ENCODE measurements at regions not wholly inside any gene's neighbourhood (a gene's known extent, or its start where the extent isn't known, plus 50 kb on each side); places are given as distances from the start of the nearest gene placed in this dataset.
"Not testable (repeated sequence)": the region's sequence is repeated elsewhere in the genome, so short reads cannot be mapped to it uniquely, and the experiment has no call there.

GRCh38 chr5:167413506-167413905, 877.9 kb upstream of the WWC1 start:
- no peak for DNase-seq

DNA sequence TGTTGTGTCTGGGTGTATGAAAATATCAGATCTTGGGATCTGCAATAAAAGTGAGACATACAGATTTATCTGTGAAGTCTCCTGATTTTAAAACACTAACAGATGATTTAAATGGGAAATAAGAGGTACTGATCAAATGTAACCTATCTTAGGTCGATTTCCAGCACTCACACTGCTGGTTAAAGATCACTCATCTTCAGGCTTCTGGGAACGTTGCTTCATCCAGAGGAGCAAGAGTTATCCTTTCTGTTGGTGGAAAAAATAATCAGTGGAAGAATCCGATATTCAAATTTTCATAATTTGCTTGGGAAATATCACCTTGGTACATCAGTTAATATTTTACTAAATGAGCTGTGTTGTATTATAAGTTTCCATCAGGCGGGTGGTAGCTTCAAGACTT, 876.8 kb upstream of the WWC1 start:
- no peak for DNase-seq

DNA sequence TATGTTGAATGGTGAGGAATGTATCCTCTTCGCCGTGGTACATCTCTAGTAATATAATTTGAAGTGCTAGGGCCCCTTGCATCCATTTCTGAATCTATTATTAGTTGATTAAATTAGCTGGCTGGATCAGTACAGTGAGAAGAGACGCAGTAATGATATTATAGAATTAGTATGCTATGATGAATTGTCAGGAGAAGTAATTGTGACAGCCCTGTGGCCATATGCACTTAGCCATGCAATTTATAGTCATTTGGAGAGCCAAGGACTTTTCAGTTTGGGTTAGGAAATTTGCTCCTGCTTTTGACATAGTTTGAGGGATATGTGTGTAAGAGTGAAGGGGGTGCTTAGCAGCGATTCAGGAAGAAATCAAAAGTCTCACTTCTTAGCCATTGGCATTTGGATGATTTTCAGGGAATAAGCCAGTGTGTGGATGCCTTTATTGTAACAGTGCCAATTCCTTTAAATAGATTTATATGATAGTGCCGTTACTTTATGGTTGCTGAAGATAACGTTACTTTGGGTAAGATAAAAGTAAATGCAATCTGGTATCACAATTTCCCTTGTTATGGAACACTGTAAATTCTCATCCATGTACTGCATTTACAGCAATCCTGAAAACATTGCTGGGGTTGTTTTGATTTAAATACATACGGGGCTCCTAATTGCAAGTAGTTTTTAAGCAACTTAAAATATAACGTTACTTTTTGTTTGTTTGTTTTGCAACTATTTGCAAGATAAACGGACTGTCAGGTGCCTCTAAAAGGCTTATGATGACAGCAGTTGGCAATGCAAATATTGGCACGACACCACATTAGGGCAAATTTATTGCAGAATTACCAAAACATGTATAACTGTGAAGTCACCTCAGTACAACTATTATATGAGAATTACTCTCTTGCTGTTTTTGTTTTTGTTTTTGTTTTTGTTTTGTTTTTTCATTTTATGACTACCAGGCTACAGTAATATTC, 875.4 kb upstream of the WWC1 start:
- no peak for DNase-seq

DNA sequence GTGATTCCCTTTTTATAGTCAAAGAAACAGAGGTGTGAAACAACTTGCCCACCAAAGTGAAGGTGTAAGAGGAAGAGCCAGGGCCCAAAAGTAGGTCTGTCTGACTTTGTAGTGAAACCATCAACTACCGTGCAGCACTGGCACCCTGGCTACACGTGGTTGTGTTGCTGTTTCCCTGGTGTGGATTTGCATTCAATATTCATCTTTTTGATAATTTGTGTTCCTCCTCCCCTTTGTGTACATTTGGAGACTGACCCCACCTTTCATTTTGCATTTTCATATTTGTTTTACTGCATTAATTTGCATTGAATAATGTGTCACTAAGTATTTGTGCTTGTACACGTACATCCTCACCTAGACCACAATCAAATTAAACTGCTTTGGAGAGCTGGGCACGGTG, 873.8 kb upstream of the WWC1 start:
- no peak for DNase-seq

- DNase-seq, result no peak
Measured at GRCh38 chr5:167425161-167425560, 866.3 kb upstream of the WWC1 start.

DNA sequence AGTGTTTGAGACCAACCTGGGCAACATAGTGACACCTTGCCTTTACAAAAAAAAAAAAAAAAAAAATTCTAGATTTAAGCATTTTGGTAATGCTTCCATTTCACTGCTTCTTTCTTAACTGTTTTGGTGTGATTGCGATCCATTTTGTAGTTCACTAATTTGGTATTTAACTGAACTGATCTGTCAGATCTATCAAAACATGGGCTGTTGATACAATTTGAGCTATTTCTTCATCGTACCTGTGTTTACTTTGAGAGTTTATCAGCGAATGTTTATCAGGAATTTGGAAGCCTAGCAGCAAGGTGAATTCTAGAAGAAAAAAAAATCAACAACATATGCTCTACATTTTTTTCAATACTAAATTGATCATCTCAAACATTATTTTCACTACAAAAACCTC, 864.9 kb upstream of the WWC1 start:
- no peak for DNase-seq

DNA sequence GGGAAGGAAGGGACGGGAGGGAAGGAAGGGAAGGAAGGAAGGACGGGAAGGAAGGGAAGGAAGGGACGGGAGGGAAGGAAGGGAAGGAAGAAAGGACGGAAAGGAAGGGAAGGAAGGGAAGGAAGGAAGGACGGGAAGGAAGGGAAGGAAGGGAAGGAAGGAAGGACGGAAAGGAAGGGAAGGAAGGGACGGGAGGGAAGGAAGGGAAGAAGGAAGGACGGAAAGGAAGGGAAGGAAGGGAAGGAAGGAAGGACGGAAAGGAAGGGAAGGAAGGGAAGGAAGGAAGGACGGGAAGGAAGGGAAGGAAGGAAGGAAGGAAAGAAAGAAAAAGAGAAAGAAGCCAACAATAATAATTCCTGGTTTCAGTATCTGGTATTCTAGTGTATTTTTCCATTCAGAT, 863.8 kb upstream of the WWC1 start:
- DNase-seq, result not testable (repeated sequence)

GRCh38 chr5:167440846-167441245, 850.6 kb upstream of the WWC1 start:
- no peak for DNase-seq

- no peak for DNase-seq
Measured at GRCh38 chr5:167442922-167443321, 848.5 kb upstream of the WWC1 start.

- no peak for DNase-seq
Measured at GRCh38 chr5:167447466-167448375, 843.7 kb upstream of the WWC1 start.

GRCh38 chr5:167448376-167448775, 843.1 kb upstream of the WWC1 start:
- DNase-seq, result no peak

GRCh38 chr5:167451076-167451475, 840.4 kb upstream of the WWC1 start:
- DNase-seq, result no peak

GRCh38 chr5:167452136-167452535, 839.3 kb upstream of the WWC1 start:
- DNase-seq, result no peak

GRCh38 chr5:167453246-167454030, 838.0 kb upstream of the WWC1 start:
- no peak for DNase-seq

DNA sequence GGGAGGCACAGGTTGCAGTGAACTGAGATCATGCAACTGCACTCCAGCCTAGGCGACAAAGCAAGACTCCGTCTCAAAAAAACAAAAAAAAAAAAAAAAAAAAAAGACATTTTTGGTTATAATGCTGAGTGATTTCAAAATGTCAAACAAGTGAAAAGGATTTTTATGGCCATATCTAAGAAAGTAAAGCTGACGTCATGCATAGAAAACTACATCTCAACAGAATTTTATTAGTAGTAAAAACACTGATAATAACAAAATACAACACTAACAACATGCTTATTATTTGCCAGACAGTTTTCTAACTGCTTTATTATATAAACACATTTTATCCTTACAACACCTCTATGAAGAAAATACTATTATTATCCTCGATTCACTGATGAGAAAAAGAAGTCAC, 833.0 kb upstream of the WWC1 start:
- DNase-seq, result no peak

GRCh38 chr5:167460449-167461020, 830.9 kb upstream of the WWC1 start:
- no peak for DNase-seq

GRCh38 chr5:167463939-167464338, 827.5 kb upstream of the WWC1 start:
- no peak for DNase-seq

- DNase-seq, result no peak
Measured at GRCh38 chr5:167466992-167467391, 824.5 kb upstream of the WWC1 start.

GRCh38 chr5:167472566-167473108, 818.8 kb upstream of the WWC1 start:
- DNase-seq, result no peak

GRCh38 chr5:167478188-167478587, 813.3 kb upstream of the WWC1 start:
- no peak for DNase-seq

DNA sequence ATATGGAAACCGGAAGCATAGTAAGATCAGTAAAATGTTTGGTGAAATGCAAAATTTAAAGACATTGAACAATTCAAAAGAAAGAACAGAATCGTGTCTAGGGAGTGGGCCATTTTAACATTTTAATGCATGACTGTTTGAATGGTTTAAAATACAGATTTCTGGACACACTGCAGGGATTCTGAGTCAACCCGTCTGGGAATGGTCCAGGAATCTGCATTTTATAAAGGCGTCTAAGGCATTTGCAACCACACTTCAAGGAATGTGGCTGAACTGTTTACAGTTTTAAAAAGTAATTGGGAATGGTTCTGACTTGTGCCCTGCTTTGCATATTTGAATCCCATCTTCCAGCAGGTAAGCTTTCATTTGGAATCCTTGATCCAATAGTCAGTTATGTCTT, 811.7 kb upstream of the WWC1 start:
- no peak for DNase-seq
